ENCODE measurements at regions not wholly inside any gene's neighbourhood (a gene's known extent, or its start where the extent isn't known, plus 50 kb on each side); places are given as distances from the start of the nearest gene placed in this dataset.

DNA sequence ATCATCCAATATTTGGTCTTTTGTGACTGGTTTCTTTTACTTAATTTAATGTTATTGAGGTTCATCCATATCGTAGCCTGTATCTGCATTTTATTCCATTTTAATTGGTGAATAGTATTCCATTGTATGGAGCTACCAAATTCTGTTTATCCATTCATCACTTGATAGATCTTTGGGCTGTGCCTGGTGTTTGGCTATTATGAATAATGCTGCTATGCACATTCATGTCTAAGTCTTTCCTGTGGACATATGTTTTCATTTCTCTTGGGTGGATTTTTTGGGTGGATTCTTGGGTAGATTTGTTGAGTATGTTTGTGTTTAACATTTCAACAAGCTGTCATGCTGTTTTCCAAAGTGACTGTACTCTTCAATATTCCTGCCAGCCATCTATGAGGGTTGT is 52.5 kb upstream of the NEDD4L start:
- intact Hi-C loops (cut with micrococcal nuclease) = no loop called here

DNA sequence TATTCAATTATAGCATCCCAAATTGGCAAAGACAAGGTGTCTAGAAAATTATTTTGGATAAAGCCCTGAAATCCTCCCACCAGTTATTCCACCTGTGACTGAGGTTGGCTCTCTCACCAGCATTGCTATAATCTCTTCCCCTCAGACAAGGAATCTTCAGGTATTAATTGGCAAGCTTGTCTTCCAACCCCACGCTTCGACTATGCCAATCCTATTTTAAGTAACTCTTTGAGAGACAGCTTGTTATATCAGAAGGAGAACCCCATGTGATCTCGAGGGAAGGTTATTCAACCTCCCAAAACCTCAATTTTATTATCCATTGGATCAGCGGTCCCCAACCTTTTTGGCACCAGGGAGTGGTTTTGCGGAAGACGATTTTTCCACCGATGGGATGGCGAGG is 54.5 kb upstream of the NEDD4L start:
- intact Hi-C loops (cut with micrococcal nuclease) = no loop called here

DNA sequence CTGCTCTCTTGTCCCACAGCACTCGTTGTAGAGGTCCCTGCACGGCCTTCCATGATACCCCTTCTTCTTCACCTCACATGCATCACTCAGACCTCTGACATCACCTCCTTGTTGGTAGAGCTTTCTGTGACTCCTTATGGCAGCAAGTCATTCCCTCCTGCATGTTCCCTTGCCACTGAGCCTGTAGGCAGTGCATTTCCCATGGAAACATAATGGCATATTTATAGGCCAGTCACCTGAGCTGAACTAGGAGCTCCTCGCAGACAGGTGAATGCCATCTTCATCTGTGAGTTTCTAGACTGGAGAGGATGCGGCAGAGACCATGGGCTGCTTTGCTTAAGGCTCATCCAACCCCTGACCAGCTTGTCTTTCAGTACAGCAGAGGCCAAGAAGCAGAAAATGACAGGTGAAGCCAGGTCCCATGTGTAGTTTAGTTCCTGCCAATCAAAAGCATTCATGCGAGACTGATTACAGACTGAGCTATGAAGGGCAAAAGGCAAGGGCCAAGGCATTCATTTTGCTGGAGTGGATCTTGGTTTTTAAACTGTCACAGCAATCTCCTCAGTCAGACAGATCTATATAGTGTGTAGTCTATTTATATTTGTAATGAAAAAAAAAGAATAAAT is 59.4 kb upstream of the NEDD4L start:
- intact Hi-C loops (cut with micrococcal nuclease) = no loop called here

- intact Hi-C loops (cut with micrococcal nuclease) = no loop called here
These were observed 60.1 kb upstream of the NEDD4L start for GRCh38 chr18:57983965-57984364.

DNA sequence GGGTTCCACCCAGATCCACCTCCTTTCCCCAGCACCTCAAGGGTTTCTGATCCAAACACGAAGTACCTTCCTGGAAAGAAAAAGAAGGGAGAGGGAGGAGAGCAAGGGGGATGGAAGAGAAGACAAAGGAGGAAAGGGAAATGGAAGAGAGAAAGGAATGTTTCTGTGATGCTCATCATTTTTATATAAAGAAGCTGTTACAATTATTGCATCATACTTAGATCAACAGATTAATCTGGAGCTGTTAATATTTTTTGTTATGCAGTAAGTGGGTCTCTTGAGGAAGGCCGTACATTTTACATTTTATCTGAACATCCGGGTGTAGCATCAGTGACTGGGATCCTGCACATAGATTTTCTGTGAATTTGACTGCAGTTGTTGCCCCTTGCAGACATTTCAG is 60.6 kb upstream of the NEDD4L start:
- intact Hi-C loops (cut with micrococcal nuclease) = no loop called here

DNA sequence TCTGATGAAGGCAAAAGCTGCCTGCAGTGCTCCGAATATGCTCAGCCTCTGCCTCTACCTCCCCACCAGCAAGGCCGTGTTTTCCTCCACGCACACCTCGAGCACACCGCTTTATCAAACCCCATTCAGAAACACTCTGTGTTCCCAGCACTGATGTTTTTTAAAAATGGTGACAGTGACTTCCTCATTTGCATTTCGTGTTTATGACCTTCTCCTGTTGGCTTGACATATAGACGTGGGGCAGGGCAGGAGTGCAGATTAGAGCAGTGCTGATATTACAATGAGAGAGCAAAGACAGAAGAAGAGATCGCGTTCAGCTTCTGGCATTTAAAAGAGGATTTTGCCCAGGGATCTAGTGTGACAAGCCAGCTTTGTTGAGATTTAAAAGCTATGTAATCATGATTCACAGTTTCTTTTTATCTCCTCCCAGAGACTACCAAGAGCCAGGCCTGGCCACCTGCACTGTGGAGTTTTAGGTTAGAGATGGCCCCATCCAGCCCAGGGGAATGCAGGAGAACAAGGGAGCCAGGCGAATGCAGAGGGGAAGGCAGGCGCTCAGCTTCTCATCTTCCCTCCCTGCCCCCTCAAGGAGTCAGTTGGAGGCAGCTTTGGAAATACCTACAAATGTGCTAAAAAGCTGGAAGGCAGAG is 61.5 kb upstream of the NEDD4L start:
- intact Hi-C loops (cut with micrococcal nuclease) = no loop called here

DNA sequence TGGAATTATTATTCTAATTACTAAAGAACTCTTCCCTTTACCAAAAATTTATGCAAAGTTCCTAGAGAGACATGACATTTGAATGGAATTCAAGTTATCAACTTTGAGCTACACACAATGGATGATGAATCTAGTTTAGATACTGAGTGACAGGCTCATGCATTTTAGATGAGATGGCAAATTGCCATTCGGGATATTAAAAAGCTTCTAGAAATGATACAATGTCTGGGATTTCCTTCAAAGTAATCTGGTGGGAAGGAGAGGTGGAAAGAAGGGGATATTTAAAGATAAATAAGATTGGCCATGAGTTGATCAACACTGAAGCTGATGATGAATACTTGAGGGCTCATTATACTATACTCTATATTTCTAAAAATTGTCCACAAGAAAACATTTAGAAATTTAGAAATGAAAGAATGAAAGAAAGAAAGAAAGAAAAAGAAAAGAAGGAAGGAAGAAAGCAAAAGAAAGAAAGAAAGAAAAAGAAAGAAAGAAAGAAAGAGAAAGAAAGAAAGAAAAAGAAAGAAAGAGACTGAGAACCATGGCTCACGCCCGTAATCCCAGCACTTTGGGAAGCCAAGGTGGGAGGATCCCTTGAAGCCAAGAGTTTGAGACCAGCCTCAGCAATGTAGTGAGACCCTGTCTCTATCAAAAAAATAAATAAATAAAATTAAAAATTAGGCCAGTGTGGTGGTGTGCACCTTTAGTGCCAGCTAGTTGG is 62.6 kb upstream of the NEDD4L start:
- intact Hi-C loops (cut with micrococcal nuclease) = no loop called here

GRCh38 chr18:57980573-57981307 is 63.3 kb upstream of the NEDD4L start:
- intact Hi-C loops (cut with micrococcal nuclease) = no loop called here

GRCh38 chr18:57976230-57976773 is 67.7 kb upstream of the NEDD4L start:
- intact Hi-C loops (cut with micrococcal nuclease) = no loop called here

- intact Hi-C loops (cut with micrococcal nuclease) = no loop called here
These were observed 68.2 kb upstream of the NEDD4L start for GRCh38 chr18:57975805-57976204.

DNA sequence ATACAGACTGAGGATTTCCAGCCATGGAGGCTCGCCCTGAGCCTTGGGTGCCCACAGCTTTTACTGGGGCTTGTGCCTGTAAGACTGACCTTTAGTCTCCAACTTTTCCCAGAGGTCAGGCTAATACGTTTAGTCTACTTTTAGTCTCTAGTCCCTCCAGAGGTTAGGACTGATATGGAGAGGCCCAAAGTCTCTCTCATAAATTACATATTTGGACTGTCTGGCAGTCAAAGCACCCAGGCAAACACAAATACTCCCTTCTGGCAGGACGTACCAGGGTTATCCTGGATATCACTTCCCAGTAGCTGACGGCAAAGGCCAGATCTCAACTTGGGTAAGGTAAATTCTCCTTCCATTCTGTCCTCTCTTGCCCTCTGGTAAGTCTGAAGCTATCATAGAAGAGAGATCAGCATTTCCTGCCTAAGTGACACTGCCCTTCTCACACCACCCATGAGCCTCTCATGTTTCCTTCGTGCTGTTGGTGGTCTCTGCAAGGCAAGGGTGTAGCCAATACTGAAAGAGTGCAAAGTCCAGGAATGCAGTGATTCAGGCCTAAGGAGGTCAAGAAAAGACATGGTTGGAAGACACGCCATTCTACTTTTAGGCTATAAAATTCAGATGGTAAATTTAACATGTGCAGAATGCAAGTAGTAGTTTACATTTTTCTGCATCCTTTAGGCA is 69.3 kb upstream of the NEDD4L start:
- intact Hi-C loops (cut with micrococcal nuclease) = no loop called here

- intact Hi-C loops (cut with micrococcal nuclease) = no loop called here
These were observed 70.1 kb upstream of the NEDD4L start for GRCh38 chr18:57973889-57974288.

DNA sequence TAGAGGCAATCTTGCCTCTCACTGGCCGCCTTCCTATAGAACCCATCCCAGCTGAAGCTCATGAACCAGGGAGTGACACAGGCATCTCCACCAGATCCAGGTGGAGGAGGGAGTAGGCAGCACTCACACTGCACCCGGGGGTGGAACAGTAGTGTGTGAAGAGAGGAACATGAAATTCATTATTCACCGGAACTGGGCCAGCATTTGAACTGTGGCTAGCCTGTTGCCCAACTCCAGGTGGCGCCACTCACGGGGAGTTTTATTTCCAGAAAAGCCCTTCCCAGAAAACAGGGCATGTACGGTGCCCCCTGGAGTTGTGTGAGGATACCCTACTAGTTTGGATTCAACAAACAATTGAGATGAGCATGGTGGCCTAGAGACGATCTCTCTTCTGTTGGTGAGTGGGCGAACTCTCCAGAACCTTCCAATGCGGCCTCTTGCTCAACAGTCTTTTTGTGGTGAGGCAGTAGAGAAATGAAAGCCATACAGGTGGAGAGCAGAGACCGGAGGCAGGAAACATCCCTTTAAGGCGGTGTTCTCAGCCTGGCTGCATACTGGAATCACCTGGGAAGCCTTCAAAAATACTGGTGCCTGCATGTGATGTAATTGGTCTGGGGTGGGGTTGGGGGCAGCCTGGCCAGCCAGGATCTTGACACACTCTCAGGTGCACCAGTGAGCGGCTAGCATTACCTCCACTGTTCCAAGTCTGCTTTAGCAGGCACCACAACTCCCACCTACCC is 73.5 kb upstream of the NEDD4L start:
- intact Hi-C loops (cut with micrococcal nuclease) = no loop called here

DNA sequence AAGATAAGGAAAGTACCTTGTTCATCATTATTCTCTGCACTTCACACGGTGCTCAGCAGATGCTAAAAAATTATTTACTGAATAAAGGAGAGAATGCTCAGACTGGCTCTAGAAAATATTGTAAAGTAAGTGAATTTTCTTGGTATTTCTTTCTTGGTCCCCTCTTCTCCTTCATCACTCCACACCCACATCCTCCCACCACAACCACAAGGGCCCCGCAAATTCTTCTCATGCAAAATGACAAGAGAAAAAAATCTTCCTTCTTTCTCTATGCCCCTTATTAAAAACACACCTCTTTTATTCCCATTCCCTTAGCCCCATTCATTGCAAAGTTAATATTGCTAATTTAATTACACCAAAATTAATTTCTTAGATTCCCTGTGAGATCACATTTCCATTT is 74.2 kb upstream of the NEDD4L start:
- intact Hi-C loops (cut with micrococcal nuclease) = no loop called here

- intact Hi-C loops (cut with micrococcal nuclease) = no loop called here
These were observed 78.8 kb upstream of the NEDD4L start for GRCh38 chr18:57965246-57965645.

- intact Hi-C loops (cut with micrococcal nuclease) = no loop called here
These were observed 82.0 kb upstream of the NEDD4L start for GRCh38 chr18:57961876-57962505.

GRCh38 chr18:57961411-57961810 is 82.6 kb upstream of the NEDD4L start:
- intact Hi-C loops (cut with micrococcal nuclease) = no loop called here

DNA sequence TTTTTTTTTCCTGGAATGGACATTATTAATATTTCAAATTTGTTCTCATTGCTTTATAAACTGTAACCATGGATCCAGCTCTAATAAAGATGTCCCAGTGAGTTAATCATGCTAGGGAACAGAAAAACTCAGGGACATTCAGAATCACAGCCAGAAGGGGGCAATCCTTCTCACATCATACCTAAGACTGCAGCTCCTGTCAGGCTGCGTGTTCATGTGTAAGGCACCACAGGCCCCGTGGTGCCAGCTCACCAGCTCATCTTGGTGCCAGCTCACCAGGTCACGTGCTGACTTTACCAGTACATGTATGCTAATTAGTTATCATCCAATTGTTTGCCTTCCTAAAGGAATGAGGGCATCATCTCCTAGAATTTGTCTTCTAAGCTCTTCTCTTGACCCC is 84.7 kb upstream of the NEDD4L start:
- intact Hi-C loops (cut with micrococcal nuclease) = loop anchor here (1.0 kb wide), 1 partner anchor 163 kb away; no protein-coding TSS in a partner anchor

DNA sequence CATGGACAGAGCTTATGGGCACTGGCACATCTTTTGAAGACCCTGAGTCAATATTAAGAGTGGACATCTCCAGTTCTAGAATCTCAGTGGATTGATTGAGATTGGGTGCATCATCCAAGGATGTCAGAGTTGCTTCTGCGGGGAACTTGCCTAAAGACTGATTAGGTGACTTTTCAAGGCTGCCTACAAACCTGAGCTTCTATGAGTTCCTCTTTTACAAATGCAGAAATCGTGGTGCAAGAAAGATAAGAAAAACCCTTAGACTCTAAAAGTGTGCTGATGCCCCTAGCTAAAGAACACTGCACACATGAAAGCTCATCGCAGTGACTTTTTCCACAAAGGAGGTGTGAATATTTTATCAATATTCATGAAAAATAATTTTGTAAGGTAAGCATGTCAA is 86.8 kb upstream of the NEDD4L start:
- intact Hi-C loops (cut with micrococcal nuclease) = no loop called here

GRCh38 chr18:57956491-57956890 is 87.5 kb upstream of the NEDD4L start:
- intact Hi-C loops (cut with micrococcal nuclease) = no loop called here
